ENCODE measurements at regions not wholly inside any gene's neighbourhood (a gene's known extent, or its start where the extent isn't known, plus 50 kb on each side); places are given as distances from the start of the nearest gene placed in this dataset.

- TF ChIP-seq, protein P1, sequence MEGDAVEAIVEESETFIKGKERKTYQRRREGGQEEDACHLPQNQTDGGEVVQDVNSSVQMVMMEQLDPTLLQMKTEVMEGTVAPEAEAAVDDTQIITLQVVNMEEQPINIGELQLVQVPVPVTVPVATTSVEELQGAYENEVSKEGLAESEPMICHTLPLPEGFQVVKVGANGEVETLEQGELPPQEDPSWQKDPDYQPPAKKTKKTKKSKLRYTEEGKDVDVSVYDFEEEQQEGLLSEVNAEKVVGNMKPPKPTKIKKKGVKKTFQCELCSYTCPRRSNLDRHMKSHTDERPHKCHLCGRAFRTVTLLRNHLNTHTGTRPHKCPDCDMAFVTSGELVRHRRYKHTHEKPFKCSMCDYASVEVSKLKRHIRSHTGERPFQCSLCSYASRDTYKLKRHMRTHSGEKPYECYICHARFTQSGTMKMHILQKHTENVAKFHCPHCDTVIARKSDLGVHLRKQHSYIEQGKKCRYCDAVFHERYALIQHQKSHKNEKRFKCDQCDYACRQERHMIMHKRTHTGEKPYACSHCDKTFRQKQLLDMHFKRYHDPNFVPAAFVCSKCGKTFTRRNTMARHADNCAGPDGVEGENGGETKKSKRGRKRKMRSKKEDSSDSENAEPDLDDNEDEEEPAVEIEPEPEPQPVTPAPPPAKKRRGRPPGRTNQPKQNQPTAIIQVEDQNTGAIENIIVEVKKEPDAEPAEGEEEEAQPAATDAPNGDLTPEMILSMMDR (IDR thresholded peaks at IDR 0.05; ENCODE audit: low read depth, low read length), result no peak
- TF ChIP-seq EZH2phosphoT487 (IDR thresholded peaks at IDR 0.05; ENCODE audit: low read depth), result no peak
Observed at GRCh38 chr16:88305176-88305575, 77.6 kb upstream of the ZNF469 start.
